ENCODE measurements at regions not wholly inside any gene's neighbourhood (a gene's known extent, or its start where the extent isn't known, plus 50 kb on each side); places are given as distances from the start of the nearest gene placed in this dataset.

DNA sequence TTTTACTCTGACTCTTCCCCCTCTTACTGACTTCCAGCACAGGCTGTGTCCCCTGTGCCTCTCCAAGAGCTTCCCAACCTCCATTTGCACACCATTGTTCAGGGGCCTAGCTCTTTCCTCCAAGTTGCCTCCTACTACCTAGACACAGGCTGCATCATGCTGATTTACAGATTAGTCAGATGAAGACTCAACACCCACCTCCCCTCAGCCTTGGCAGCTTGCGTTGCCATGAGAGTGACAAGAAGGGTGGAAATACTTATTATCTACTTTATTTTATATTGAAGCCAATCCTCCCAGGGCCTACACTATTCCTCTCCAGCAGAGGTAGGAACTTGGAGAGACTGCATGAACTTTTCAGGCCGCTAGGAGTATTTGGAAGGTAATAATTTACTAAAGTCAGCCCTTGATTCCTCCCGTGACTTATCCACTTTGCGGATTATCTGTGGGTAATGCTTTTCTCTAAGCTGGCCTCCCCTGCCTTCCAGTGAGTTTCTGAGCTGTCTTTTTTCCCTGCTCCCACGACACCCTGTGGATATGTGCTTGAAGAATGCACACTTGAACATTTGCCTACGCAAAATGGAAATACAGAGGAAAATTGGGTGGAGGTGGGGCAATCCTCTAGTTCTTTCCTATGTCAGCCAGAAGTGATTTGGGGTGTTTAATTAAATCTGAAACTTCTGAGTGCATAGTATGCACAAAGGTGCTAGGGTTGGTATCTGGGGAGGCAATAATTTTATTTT lies 74.1 kb upstream of the TMEM164 start:
- DNase-seq (ENCODE audit: low spot score), result no peak

GRCh38 chrX:109931677-109932076 lies 71.2 kb upstream of the TMEM164 start:
- DNase-seq (ENCODE audit: low spot score), result no peak

DNA sequence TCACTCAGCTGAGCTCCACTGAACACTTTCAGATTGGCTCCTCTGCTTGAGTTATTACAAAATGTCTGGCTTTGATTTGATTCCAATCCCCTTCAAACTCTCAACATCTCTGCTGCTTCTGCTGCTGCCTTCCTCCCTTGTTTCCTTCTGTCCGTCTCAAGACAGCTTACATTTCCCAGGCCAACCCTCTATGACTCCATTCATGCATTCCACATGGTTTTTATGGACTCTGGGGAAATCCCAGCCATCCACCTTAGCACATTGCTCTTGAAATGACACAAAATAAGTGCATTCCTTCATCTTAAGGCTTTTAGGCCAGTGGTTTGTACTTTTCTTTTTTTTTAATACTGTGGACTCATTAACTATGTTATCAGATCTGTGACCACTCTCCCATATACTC lies 68.5 kb upstream of the TMEM164 start:
- DNase-seq (ENCODE audit: low spot score), result no peak

- DNase-seq (ENCODE audit: low spot score), result no peak
Measured at GRCh38 chrX:109934935-109935334, 68.0 kb upstream of the TMEM164 start.

DNA sequence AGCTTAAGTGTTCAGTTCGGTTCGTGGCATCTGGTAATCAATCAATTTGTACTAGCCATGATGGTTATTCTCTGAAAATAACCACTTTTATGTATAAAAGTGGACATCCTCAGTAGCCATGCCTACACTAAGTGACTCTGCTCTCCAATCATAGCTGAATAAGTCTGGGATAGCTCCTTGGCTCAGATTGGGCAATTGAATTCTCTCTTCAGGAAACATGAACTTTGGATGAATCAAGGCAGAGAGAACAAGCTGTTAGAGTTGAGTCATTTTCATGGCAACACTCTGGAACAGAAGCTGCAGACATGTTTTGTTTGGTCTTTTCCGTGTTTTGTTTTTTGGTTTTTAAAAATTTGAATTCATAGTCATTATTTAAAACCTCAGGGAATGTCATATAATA lies 66.8 kb upstream of the TMEM164 start:
- no peak for DNase-seq (ENCODE audit: low spot score)

DNA sequence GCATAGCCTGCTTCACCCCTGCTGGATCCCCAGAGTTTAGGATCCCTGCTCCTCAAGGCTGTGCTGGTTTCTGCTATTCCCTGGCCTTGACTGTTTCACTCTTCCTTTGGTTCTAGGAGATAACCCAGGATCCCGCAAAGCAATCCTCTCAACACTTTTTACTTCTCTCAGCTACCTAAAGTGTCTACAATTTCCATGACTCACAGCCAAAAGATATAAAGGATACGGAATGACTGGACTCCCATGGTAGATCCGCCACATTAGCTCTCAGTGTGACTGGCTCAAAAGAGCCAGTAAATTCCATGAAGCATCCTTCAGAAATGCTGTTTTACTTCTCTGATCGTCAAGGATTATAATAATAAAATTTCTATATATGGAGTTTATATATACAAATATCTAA lies 66.3 kb upstream of the TMEM164 start:
- DNase-seq (ENCODE audit: low spot score), result no peak

GRCh38 chrX:109939498-109939897 lies 63.4 kb upstream of the TMEM164 start:
- no peak for DNase-seq (ENCODE audit: low spot score)

- DNase-seq (ENCODE audit: low spot score), result no peak
Measured at GRCh38 chrX:109940411-109940810, 62.5 kb upstream of the TMEM164 start.

DNA sequence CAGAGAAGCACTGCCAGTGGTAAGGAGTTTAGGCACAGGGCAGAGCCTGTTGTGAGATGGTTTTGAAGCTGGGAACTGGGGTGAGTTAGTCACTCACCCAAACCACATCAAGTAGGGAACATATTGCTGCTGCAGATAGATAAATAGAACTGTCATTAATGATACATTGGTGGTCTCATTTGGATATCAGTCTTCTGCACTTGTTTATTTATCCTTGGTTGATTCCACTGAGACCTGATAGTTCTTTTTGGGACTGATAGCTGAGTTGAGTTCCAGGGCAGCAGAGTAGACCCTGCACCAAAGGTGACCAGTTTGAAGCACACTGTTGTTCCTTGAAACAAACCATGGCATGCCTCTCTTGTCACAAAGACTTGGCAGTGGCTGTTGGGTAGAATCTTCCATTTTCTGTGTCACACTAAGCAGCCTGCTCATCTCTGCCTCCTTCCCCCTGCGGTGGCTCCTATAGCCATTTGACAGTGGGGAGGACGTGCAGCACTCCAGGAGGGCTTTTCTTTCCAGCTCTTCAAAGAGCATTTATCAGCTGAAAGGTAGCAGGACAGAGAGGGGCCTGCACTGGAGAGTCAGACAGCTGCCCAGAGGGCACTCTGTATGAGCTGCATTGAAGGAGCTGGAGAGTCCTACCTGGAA lies 59.7 kb upstream of the TMEM164 start:
- no peak for DNase-seq (ENCODE audit: low spot score)

GRCh38 chrX:109943740-109944092 lies 59.2 kb upstream of the TMEM164 start:
- DNase-seq (ENCODE audit: low spot score), result no peak

DNA sequence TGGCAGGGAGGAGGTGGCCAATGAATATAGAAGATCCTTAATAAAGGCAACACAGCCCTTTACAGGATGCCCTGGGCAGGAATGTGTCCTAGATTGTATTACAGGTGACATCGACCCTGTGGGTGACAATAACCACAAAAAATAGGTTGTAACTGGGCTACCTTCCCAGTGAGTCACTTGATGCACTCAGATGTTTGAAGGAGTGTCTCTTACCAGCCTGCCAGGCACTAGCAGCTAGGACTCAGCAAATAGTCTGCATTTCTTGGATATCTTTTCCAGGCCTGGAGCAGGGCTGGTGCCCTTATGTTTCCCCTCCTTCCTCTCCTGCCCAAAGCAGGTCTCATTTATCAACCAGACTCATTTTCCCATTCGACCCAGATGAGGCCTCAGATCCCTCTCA lies 50.9 kb upstream of the TMEM164 start:
- DNase-seq (ENCODE audit: low spot score), result no peak

DNA sequence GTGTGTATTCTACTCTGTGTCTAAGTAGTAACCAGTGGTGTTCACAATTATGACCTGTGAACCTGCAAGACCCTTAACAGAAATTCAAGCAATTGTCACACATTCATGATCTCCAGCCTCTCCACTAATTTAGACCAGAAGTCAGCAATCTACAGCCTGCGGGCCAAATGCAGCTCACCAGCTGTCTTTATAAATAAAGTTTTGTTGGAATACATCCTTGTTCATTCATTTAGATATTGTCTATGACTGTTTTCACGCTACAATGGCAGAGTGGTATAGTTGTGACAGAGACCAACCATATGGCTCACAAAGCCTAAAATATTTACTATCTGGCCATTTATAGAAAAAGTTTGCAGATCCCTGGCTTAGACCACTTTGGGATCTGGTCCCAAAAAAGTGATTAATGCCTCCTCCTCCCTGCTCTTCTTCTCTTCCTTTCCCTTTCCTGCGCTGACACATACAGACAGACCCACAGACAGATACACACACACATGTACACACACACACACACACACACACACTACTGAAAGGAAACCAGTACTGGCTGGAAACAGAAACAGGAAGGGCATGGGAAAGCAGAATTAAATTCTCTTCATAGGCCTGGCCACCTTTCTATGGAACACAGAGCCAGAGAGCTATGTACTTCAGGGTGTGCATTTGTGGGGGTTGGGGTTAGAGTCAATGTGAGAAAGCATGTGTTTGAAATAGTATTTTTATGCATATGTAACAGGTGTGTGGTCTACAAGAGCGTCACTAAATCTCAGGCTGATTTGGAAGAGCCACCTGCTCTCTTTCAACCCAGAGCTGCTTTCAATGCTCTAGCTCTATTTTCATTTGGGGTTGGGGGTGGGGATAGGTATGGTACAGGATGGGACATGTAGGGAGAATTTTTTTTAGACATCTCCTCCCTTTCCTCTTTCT lies 49.7 kb upstream of the TMEM164 start:
- no peak for DNase-seq (ENCODE audit: low spot score)
